H1 (cell line): ENCODE measurements at regions not wholly inside any gene's neighbourhood (a gene's known extent, or its start where the extent isn't known, plus 50 kb on each side); places are given as distances from the start of the nearest gene placed in this dataset.

Source experiments
- CTCF ChIA-PET: fragments of 300-600 bp; sonication (Branson Sonifier 250); formaldehyde crosslinking; loops from one replicate; lab custom pipeline; 2021; ENCODE audit not compliant: partially characterized antibody; lab: Charles Lee
- POLR2A ChIA-PET: fragments of 300-600 bp; sonication (Branson Sonifier 250); formaldehyde crosslinking; loops from one replicate; lab custom pipeline; 2021; ENCODE audit warnings: inconsistent platforms; ENCODE audit not compliant: partially characterized antibody; lab: Charles Lee
- DNase-seq, 2 experiments: peaks; one replicate each; pipeline versions ENCODE4 v3.0.0 to v3.0.0-alpha.2; 2010 to 2022; ENCODE audit warnings: low spot score in 2 of 2, low read depth in 1 of 2, mixed read lengths in 1 of 2
- FAIRE-seq: peaks from 2 replicates; lab custom pipeline; 2011; peaks lifted over from hg19 to GRCh38; lab: Jason Lieb, UNC
- H2AFZ ChIP-seq: 2 replicates; pipeline ENCODE4 v1.8.1; 2012; ENCODE audit warnings: low read length, inconsistent platforms
- H2AK5ac ChIP-seq: 2 replicates; pipeline ENCODE4 v1.6.1; 2013; ENCODE audit warnings: low read depth, low read length
- H2BK120ac ChIP-seq: replicated peaks from 2 replicates; pipeline ENCODE3; 2013; ENCODE audit warnings: low read depth, low read length, inconsistent platforms
- H2BK12ac ChIP-seq: 2 replicates; pipeline ENCODE4 v1.6.1; 2013; ENCODE audit warnings: low read depth, low read length
- H2BK15ac ChIP-seq: 2 replicates; pipeline ENCODE4 v1.6.1; 2013; ENCODE audit warnings: low read length
- H2BK20ac ChIP-seq: 2 replicates; pipeline ENCODE4 v1.6.1; 2013; ENCODE audit warnings: low read length
- H2BK5ac ChIP-seq: 2 replicates; pipeline ENCODE4 v1.6.1; 2013; ENCODE audit warnings: low read depth, low read length
- H3K14ac ChIP-seq: 2 replicates; pipeline ENCODE4 v1.6.1; 2013; ENCODE audit warnings: inconsistent platforms; ENCODE audit not compliant: insufficient read length
- H3K18ac ChIP-seq: 2 replicates; pipeline ENCODE4 v1.6.1; 2013; ENCODE audit warnings: low read length; ENCODE audit errors: extremely low read depth
- H3K23ac ChIP-seq: 2 replicates; pipeline ENCODE4 v1.6.1; 2013; ENCODE audit warnings: inconsistent platforms; ENCODE audit not compliant: insufficient read length
- H3K23me2 ChIP-seq: 2 replicates; pipeline ENCODE4 v1.6.1; 2013; ENCODE audit warnings: low read depth, low read length
- H3K27ac ChIP-seq: 2 replicates; pipeline ENCODE4 v1.6.1; 2011; ENCODE audit warnings: low read depth, low read length, inconsistent platforms
- H3K27me3 ChIP-seq, 4 experiments: replicated peaks in 1 of 4; 1 replicate in 1 of 4; 2 replicates in 3 of 4; pipeline versions ENCODE4 v1.6.1 to v1.8.1; 2011 to 2013; ENCODE audit warnings: low read length in 3 of 4, mild to moderate bottlenecking in 3 of 4, inconsistent platforms in 2 of 4, mixed read lengths in 2 of 4, moderate library complexity in 1 of 4; ENCODE audit not compliant: control insufficient read depth in 3 of 4, insufficient read depth in 3 of 4; ENCODE audit errors: extremely low read depth in 1 of 4
- H3K36me3 ChIP-seq, 4 experiments: 2 replicates each; pipeline versions ENCODE4 v1.6.1 to v1.8.1; 2011 to 2013; ENCODE audit warnings: mild to moderate bottlenecking in 4 of 4, low read length in 3 of 4, moderate library complexity in 2 of 4, control low read depth in 1 of 4, inconsistent platforms in 1 of 4; ENCODE audit not compliant: insufficient read depth in 4 of 4, control insufficient read depth in 2 of 4
- H3K4ac ChIP-seq: replicated peaks from 2 replicates; pipeline ENCODE3; 2013; ENCODE audit warnings: low read length, low read depth, mixed read lengths, inconsistent platforms; ENCODE audit not compliant: insufficient read length
- H3K4me1 ChIP-seq, 4 experiments: replicated peaks in 1 of 4; 1 replicate in 1 of 4; 2 replicates in 3 of 4; pipeline versions ENCODE4 v1.6.1 to v1.8.1; 2011 to 2013; ENCODE audit warnings: low read length in 3 of 4, inconsistent platforms in 2 of 4, mixed read lengths in 1 of 4; ENCODE audit not compliant: insufficient read depth in 4 of 4, control insufficient read depth in 3 of 4
- H3K4me2 ChIP-seq, 2 experiments: 2 replicates each; pipeline versions ENCODE4 v1.6.1 to v1.8.1; 2011 to 2013; ENCODE audit warnings: low read depth in 2 of 2, low read length in 2 of 2, control low read depth in 1 of 2, inconsistent platforms in 1 of 2, mild to moderate bottlenecking in 1 of 2; ENCODE audit not compliant: insufficient read depth in 1 of 2
- H3K4me3 ChIP-seq, 4 experiments: fragments of 200-600, 300-600 bp in 1 of 4; sonication (generic), shearing (Covaris generic), sonication (Bioruptor Twin) in 1 of 4; 2 replicates each; pipeline versions ENCODE4 v1.5.1 to v1.8.1; 2011 to 2016; ENCODE audit warnings: low read length in 4 of 4, low read depth in 3 of 4, control low read depth in 2 of 4, inconsistent platforms in 2 of 4, mild to moderate bottlenecking in 2 of 4, mixed read lengths in 1 of 4, moderate library complexity in 1 of 4; ENCODE audit not compliant: insufficient read depth in 2 of 4; ENCODE audit errors: extremely low read depth in 1 of 4
- H3K56ac ChIP-seq: replicated peaks from 2 replicates; pipeline ENCODE3; 2013; ENCODE audit warnings: low read depth, mild to moderate bottlenecking, mixed read lengths, low read length, inconsistent platforms; ENCODE audit not compliant: insufficient read length
- H3K79me1 ChIP-seq: 2 replicates; pipeline ENCODE4 v1.6.1; 2013; ENCODE audit warnings: low read depth, low read length, control low read depth
- H3K79me2 ChIP-seq, 2 experiments: 2 replicates each; pipeline versions ENCODE4 v1.6.1 to v1.8.1; 2012 to 2013; ENCODE audit warnings: low read length in 2 of 2, mild to moderate bottlenecking in 2 of 2, inconsistent platforms in 1 of 2; ENCODE audit not compliant: insufficient read depth in 2 of 2, control insufficient read depth in 1 of 2
- H3K9ac ChIP-seq, 4 experiments: replicated peaks in 1 of 4; 1 replicate in 1 of 4; 2 replicates in 3 of 4; pipeline versions ENCODE4 v1.6.1 to v1.8.1; 2011 to 2013; ENCODE audit warnings: low read depth in 3 of 4, low read length in 3 of 4, control low read depth in 2 of 4, mild to moderate bottlenecking in 2 of 4, moderate library complexity in 2 of 4, inconsistent platforms in 1 of 4; ENCODE audit errors: extremely low read depth in 1 of 4
- H3K9me3 ChIP-seq, 2 experiments: 2 replicates each; pipeline versions ENCODE4 v1.6.1 to v1.8.1; 2012 to 2013; ENCODE audit warnings: mild to moderate bottlenecking in 2 of 2, moderate library complexity in 2 of 2, control low read depth in 1 of 2, inconsistent platforms in 1 of 2, low read depth in 1 of 2, low read length in 1 of 2, mixed read lengths in 1 of 2; ENCODE audit not compliant: insufficient read depth in 2 of 2
- H4K20me1 ChIP-seq, 2 experiments: replicated peaks in 1 of 2; 2 replicates each; pipeline versions ENCODE3 to v1.8.1; 2011 to 2013; ENCODE audit warnings: inconsistent platforms in 2 of 2, low read length in 2 of 2, mild to moderate bottlenecking in 1 of 2; ENCODE audit not compliant: insufficient read depth in 2 of 2, control insufficient read depth in 1 of 2
- H4K5ac ChIP-seq: 2 replicates; pipeline ENCODE4 v1.6.1; 2013; ENCODE audit warnings: low read length, low read depth, mixed read lengths, inconsistent platforms; ENCODE audit not compliant: insufficient read length
- H4K8ac ChIP-seq: 2 replicates; pipeline ENCODE4 v1.8.0; 2013; ENCODE audit warnings: mild to moderate bottlenecking, moderate library complexity, low read length, inconsistent platforms; ENCODE audit not compliant: insufficient read depth; ENCODE audit errors: extremely low read depth
- H4K91ac ChIP-seq: replicated peaks from 2 replicates; pipeline ENCODE3; 2013; ENCODE audit warnings: low read length, mixed read lengths, inconsistent platforms; ENCODE audit not compliant: insufficient read length
- CBX8 ChIP-seq: fragments of 300-800, 300-1000 bp; sonication (generic); IDR thresholded peaks from 2 replicates; pipeline ENCODE4 v1.7.1; 2016; ENCODE audit warnings: low read depth, low read length, borderline replicate concordance
- CHD2 ChIP-seq: IDR thresholded peaks from 2 replicates; pipeline ENCODE4 v1.6.1; 2012; ENCODE audit warnings: low read length, improper control_type of control experiment
- EGR1 ChIP-seq: IDR thresholded peaks from 2 replicates; pipeline ENCODE4 v1.6.1; 2011; ENCODE audit warnings: low read depth, low read length, borderline replicate concordance
- FOSL1 ChIP-seq: IDR thresholded peaks from 2 replicates; pipeline ENCODE4 v1.6.1; 2011; ENCODE audit warnings: mild to moderate bottlenecking, low read depth, low read length, moderate library complexity; ENCODE audit not compliant: insufficient read depth
- KDM4A ChIP-seq: IDR thresholded peaks from one replicate; pipeline ENCODE4 v1.7.1; 2012; ENCODE audit warnings: low read depth, mild to moderate bottlenecking, moderate library complexity, low read length, inconsistent platforms; ENCODE audit not compliant: severe bottlenecking
- NANOG ChIP-seq: IDR thresholded peaks from 2 replicates; pipeline ENCODE4 v1.6.1; 2011; ENCODE audit warnings: low read length, low read depth, mild to moderate bottlenecking, inconsistent platforms; ENCODE audit not compliant: insufficient read depth, poor library complexity, severe bottlenecking
- SAP30 ChIP-seq: fragments of 300-600 bp; sonication (generic); IDR thresholded peaks from 2 replicates; pipeline ENCODE4 v1.7.1; 2012; ENCODE audit warnings: low read length, moderate library complexity, mild to moderate bottlenecking, inconsistent platforms; ENCODE audit not compliant: insufficient read depth, insufficient replicate concordance
- SIN3A ChIP-seq, 2 experiments: IDR thresholded peaks in 1 of 2; conservative IDR thresholded peaks in 1 of 2; 2 replicates each; pipeline ENCODE4 v1.6.1; 2011 to 2012; ENCODE audit warnings: low read length in 2 of 2, improper control_type of control experiment in 1 of 2, low read depth in 1 of 2, mild to moderate bottlenecking in 1 of 2
- SIX5 ChIP-seq: IDR thresholded peaks from 2 replicates; pipeline ENCODE4 v1.6.1; 2011; ENCODE audit warnings: mild to moderate bottlenecking, low read depth, low read length
- ZNF274 ChIP-seq: IDR thresholded peaks from 2 replicates; pipeline ENCODE4 v1.7.0; 2012; ENCODE audit warnings: low read length, borderline replicate concordance; ENCODE audit errors: extremely low read depth
- WGBS, 2 experiments: shearing (Covaris generic) in 1 of 2; methylation state at CpG; one replicate each; pipeline versions ENCODE4 v1.1.6 to v1.1.7; 2013 to 2015; ENCODE audit warnings: low lambda C conversion rate in 2 of 2, mixed read lengths in 2 of 2, inconsistent platforms in 1 of 2, low coverage in 1 of 2, missing lambda C conversion rate in 1 of 2; ENCODE audit not compliant: insufficient replicate concordance in 2 of 2, insufficient coverage in 1 of 2, insufficient read length in 1 of 2; ENCODE audit errors: extremely low coverage in 1 of 2, missing lambda C conversion rate in 1 of 2; 5-methylcytosine and 5-hydroxymethylcytosine counted together
- TF ChIP-seq, protein P1 (sequence below): IDR thresholded peaks from 2 replicates; pipeline ENCODE4 v1.6.1; 2012; ENCODE audit warnings: low read length, inconsistent platforms
- TF ChIP-seq, protein P2 (sequence below): IDR thresholded peaks from 2 replicates; pipeline ENCODE4 v1.6.1; 2012; ENCODE audit warnings: inconsistent platforms

DNA sequence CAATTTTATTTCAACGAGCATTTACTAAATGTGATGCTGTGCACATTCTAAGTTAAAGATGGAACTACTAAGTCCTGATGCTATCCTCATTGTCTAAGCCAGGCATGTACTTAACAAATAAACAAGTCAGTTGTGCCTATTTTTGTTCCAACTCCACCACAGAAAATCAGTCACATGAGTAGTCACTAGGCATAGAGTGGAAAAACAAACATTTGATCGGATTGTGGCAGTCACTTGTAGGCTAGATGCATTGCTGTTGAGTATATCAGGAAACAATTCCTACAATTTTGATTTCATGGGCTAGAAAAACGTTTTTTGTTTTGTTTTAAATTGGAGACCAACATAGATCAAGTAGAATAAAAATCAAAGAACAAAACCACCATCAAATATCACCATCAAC is 177.6 kb upstream of the SLC25A13 start:
- Histone ChIP-seq H3K4me3 (no peak overlapping the region), H4K5ac (no peak overlapping the region), H3K79me2 (no peaks in the 10 kb centered on the region), H4K91ac (no peak overlapping the region), H2BK12ac (no peak overlapping the region), H3K23ac (no peak overlapping the region), H3K18ac (no peak overlapping the region), H2BK15ac (no peak overlapping the region), H3K79me1 (no peaks in the 10 kb centered on the region), H3K27ac (no peak overlapping the region), H3K4ac (no peak overlapping the region), H2BK5ac (no peak overlapping the region), H3K36me3 (no peaks in the 10 kb centered on the region), H3K9me3 (no peaks in the 10 kb centered on the region), H3K14ac (no peak overlapping the region), H3K4me1 (peaks cover 0 to 3% (median 2%) of the 10 kb centered on the region in 4 experiments; a peak in 2 of 7 replicates), H3K27me3 (no peaks in the 10 kb centered on the region), H4K8ac (no peak overlapping the region), H2BK120ac (no peak overlapping the region), H3K4me2 (no peak overlapping the region), H2AFZ (no peak overlapping the region), H3K9ac (no peak overlapping the region), H4K20me1 (no peaks in the 10 kb centered on the region), H2AK5ac (no peak overlapping the region), H3K56ac (no peak overlapping the region), H2BK20ac (no peak overlapping the region), H3K23me2 (no peaks in the 10 kb centered on the region)
- FAIRE-seq (no peak), DNase-seq (no peak)
- ChIA-PET CTCF (interaction anchor here (1.0 kb wide), 1 partner anchor 30 kb away, joined by 3 read pairs; no protein-coding TSS in a partner anchor), POLR2A (no interaction called here)
- 76% methylated on average over 3 of the region's 3 CpGs; no CpG with 5 or more reads in 1 of the 2 experiments for WGBS, 2 experiments
- TF ChIP-seq SIN3A (conservative IDR thresholded peaks at IDR 0.05 in 1 of 2, IDR thresholded peaks at IDR 0.05 in 1 of 2; ENCODE audit: low read depth in 1 of 2, low read length in 2 of 2) (no peak), SIX5 (no peak), NANOG (no peak), SAP30 (no peak), FOSL1 (no peak), CBX8 (no peak), KDM4A (no peak), CHD2 (no peak), ZNF274 (no peak), EGR1 (no peak)
- TF ChIP-seq, protein P1, sequence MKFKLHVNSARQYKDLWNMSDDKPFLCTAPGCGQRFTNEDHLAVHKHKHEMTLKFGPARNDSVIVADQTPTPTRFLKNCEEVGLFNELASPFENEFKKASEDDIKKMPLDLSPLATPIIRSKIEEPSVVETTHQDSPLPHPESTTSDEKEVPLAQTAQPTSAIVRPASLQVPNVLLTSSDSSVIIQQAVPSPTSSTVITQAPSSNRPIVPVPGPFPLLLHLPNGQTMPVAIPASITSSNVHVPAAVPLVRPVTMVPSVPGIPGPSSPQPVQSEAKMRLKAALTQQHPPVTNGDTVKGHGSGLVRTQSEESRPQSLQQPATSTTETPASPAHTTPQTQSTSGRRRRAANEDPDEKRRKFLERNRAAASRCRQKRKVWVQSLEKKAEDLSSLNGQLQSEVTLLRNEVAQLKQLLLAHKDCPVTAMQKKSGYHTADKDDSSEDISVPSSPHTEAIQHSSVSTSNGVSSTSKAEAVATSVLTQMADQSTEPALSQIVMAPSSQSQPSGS, result no peak
- TF ChIP-seq, protein P2, sequence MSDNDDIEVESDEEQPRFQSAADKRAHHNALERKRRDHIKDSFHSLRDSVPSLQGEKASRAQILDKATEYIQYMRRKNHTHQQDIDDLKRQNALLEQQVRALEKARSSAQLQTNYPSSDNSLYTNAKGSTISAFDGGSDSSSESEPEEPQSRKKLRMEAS, result no peak
